Stimulated activated CD4-positive, alpha-beta T cell treated with anti-CD3 and anti-CD28 coated beads, Interleukin-1b, Interleukin-23, amount 100 ng/mL, for 4 hours (primary cell): ENCODE measurements at regions not wholly inside any gene's neighbourhood (a gene's known extent, or its start where the extent isn't known, plus 50 kb on each side); places are given as distances from the start of the nearest gene placed in this dataset.
"Not testable (repeated sequence)": the region's sequence is repeated elsewhere in the genome, so short reads cannot be mapped to it uniquely, and the experiment has no call there.

Experiments
- DNase-seq, 2 donors: peaks; one replicate each; pipeline ENCODE4 v3.0.0-alpha.2; 2020; ENCODE audit warnings: low read depth in 2 of 2

- no peak for DNase-seq
Observed at GRCh38 chr16:60681043-60681442, 1355.2 kb downstream of the CDH8 start.

GRCh38 chr16:60675022-60675421 is 1361.2 kb downstream of the CDH8 start:
- no peak for DNase-seq

GRCh38 chr16:60674241-60674640 is 1362.0 kb downstream of the CDH8 start:
- DNase-seq = no peak

- DNase-seq = no peak
Observed at GRCh38 chr16:60655514-60656153, 1380.6 kb downstream of the CDH8 start.

GRCh38 chr16:60651346-60651745 is 1384.9 kb downstream of the CDH8 start:
- no peak for DNase-seq

GRCh38 chr16:60648290-60648689 is 1387.9 kb downstream of the CDH8 start:
- no peak for DNase-seq

GRCh38 chr16:60647388-60647787 is 1388.8 kb downstream of the CDH8 start:
- not testable (repeated sequence) for DNase-seq

GRCh38 chr16:60646631-60647030 is 1389.6 kb downstream of the CDH8 start:
- no peak for DNase-seq

- no peak for DNase-seq
Observed at GRCh38 chr16:60645541-60645940, 1390.7 kb downstream of the CDH8 start.

- DNase-seq = no peak
Observed at GRCh38 chr16:60642956-60643355, 1393.3 kb downstream of the CDH8 start.

GRCh38 chr16:60641067-60641665 is 1395.1 kb downstream of the CDH8 start:
- DNase-seq = no peak

- DNase-seq = no peak
Observed at GRCh38 chr16:60640038-60640437, 1396.2 kb downstream of the CDH8 start.

- DNase-seq = not testable (repeated sequence)
Observed at GRCh38 chr16:60636636-60637035, 1399.6 kb downstream of the CDH8 start.

- DNase-seq = no peak
Observed at GRCh38 chr16:60636117-60636516, 1400.1 kb downstream of the CDH8 start.

GRCh38 chr16:60635548-60635947 is 1400.7 kb downstream of the CDH8 start:
- no peak for DNase-seq

- DNase-seq = no peak
Observed at GRCh38 chr16:60611844-60612243, 1424.4 kb downstream of the CDH8 start.

GRCh38 chr16:60608971-60609370 is 1427.3 kb downstream of the CDH8 start:
- DNase-seq = no peak

- not testable (repeated sequence) for DNase-seq
Observed at GRCh38 chr16:60605652-60606051, 1430.6 kb downstream of the CDH8 start.

- no peak for DNase-seq
Observed at GRCh38 chr16:60605176-60605575, 1431.1 kb downstream of the CDH8 start.

GRCh38 chr16:60586493-60586892 is 1449.7 kb downstream of the CDH8 start:
- no peak for DNase-seq

- no peak for DNase-seq
Observed at GRCh38 chr16:60582528-60582927, 1453.7 kb downstream of the CDH8 start.

GRCh38 chr16:60566901-60567300 is 1469.3 kb downstream of the CDH8 start:
- DNase-seq = no peak

- no peak for DNase-seq
Observed at GRCh38 chr16:60564588-60564987, 1471.7 kb downstream of the CDH8 start.

GRCh38 chr16:60563166-60563565 is 1473.1 kb downstream of the CDH8 start:
- DNase-seq = no peak
